GM19395 (cell line): ENCODE measurements at regions not wholly inside any gene's neighbourhood (a gene's known extent, or its start where the extent isn't known, plus 50 kb on each side); places are given as distances from the start of the nearest gene placed in this dataset.
"Not testable (repeated sequence)": the region's sequence is repeated elsewhere in the genome, so short reads cannot be mapped to it uniquely, and the experiment has no call there.

Experiments used
- ATAC-seq: cut with Tn5 transposase; IDR thresholded peaks from one replicate; pipeline ENCODE4 v1.9.1; 2021; ENCODE audit warnings: mild to moderate bottlenecking, moderate library complexity; ENCODE audit not compliant: unreplicated experiment

DNA sequence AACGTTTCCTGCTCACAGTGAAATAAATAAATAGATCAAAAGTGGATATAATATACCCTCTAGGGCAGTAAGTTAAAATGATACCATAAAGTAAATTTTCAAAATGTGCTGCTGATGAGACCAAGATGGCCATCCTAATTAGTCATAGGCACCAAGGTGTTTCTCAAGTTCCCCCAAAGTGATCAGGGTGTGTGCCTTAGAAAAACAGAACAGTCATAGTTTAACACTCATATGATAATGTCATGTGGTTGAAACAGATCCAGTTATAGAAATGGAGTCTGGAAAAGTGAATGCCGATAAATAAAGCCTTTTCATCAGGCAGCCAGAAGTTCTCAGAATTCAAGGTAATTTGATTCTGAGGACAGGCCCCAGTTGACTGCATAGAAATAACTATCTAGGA, 161.5 kb upstream of the CDKN2B start:
- peak; percentile 18 for ATAC-seq

DNA sequence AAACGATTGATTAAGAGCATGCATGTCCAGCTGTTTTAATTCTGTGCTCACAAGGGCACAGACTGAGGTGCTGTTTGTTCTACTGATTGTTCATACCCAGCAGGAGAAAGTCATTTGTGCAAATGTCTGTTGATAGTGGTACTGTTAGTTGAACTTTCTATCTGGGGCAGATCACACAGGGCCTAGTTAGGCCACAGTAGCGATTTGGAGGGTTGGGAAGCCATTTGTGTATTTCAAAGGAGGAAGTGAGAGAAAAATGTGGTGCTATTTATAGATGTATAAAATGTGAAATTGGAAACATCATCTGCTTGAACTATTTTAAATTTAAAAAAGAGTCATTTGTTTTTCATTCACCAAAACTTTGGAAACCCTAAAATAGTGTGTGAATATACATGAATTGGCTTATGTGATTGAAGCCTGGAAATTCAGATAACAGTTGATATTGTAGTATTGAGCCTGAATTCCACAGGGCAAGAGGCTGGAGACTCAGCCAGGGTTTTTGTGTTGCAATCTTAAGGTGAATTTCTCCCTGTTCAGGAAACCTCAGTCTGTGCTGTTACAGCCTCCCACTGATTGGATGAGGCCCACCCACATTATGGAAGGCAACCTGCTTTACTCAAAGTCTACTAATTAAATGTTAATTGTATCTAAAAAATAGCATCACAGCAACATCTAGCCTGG, 162.0 kb upstream of the CDKN2B start:
- peak; percentile 78 for ATAC-seq

DNA sequence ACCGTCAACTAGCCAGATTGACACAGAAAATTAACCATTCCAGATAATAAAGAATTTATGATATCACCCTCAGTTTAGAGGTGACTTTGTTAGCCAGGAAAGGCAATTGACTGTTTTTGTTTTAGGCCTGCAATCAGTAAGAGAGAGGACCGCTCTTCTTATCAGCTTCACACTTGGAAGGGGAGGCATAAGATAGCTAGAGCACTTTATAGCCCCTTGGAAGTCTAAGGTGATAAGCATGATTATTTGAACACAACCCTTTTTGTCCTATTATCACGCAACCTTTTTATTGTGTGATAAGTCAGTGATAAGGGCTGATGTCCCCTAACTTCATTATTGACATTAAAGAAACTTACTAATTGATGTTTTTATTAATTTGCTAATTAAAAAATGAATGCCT, 162.6 kb upstream of the CDKN2B start:
- ATAC-seq: no peak

DNA sequence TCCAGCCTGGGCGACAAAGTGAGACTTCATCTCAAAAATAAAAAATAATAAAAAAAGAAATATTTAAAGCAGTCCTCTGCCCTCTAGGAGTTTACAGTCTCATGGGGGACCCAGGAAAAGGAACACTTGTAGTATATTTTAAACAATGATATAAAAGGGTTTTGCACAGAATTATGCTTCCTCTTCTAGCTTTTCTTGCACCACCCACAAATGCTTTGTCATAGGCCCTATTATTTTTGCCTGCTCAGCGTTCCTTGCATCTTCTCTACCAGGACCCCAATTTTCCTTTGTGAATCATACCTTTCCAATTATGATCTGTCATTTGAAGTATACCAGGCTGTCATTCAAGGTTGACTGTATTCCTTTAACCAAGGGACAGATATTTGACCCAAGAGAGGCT, 164.8 kb upstream of the CDKN2B start:
- ATAC-seq: no peak

DNA sequence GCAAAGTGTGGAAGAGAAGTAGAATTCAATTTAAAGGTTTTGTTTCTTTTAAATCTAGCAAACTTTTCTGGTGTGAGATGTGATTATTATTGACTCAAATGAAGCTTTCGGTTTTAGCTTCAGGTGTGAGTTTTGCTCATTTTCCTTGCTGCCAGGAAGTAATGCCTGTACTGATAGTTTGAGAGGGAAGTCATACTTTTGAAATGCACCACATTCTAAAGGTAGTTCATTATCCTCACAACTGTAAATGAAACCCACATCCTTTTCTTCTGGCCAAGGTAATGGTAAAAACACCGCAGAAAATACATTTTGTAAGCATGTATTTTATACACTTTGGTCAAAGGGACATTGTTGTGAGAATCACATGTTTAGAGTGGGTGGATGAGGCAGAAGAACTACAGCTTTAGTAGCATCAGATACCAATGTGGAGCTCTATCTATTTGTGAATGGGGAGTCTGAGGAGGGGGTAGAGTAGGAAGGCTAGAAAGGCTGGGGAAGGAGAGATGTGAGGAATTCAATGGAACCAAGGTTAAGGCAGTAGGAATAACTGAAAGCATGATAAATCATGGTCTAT, 167.0 kb upstream of the CDKN2B start:
- ATAC-seq: no peak

DNA sequence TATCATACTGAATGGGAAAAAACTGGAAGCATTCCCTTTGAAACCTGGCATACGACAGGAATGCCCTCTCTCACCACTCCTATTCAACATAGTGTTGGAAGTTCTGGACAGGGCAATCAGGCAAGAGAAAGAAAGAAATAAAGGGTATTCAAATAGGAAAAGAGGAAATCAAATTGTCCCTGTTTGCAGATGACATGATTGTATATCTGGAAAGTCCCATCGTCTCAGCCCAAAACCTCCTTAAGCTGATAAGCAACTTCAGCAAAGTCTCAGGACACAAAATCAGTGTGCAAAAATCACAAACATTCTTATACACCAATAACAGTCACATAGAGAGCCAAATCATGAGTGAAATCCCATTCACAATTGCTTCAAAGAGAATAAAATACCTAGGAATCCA, 171.9 kb upstream of the CDKN2B start:
- not testable (repeated sequence) for ATAC-seq

DNA sequence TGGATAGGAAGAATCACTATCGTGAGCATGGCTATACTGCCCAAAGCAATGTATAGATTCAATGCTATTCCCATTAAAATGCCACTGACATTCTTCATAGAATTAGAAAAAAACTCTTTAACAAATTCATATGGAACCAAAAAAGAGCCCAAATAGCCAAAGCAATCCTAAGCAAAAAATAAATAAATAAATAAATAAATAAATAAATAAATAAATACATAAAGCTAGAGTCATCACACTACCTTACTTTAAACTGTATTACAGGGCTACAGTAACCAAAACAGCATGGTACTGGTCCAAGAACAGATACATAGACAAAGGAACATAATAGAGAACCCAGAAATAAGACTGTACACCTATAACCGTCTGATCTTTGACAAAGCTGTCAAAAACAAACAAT, 180.4 kb upstream of the CDKN2B start:
- no peak for ATAC-seq

DNA sequence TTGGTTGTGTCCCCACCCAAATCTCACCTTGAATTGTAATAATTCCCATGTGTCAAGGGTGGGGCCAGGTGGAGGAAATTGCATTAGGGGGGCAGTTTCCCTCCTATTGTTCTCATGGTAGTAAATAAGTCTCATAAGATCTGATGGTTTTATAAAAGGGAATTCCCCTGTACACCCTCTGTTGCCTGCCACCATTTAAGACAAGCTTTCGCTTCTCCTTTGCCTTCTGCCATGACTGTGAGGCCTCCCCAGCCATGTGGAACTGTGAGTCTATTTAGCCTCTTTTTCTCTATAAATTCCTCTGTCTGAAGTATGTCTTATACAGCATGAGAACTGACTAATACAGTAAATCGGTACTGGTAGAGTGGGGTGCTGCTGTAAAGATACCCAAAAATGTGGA, 187.9 kb upstream of the CDKN2B start:
- ATAC-seq: peak; percentile 86

DNA sequence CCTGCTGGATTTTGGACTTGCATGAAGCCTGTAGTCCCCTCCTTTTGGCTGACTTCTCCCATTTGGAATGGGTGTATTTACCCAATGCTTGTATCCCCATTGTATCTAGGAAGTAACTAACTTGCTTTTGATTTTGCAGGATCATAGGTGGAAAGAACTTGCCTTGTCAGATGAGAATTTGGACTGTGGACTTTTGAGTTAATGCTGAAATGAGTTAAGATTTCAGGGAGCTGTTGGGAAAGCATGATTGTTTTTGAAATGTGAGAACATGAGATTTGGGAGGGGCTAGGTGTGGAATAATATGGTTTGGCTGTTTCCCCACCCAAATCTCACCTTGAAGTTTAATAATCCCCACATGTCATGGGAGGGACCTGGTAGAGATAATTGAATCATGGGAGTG, 189.6 kb upstream of the CDKN2B start:
- ATAC-seq: no peak

DNA sequence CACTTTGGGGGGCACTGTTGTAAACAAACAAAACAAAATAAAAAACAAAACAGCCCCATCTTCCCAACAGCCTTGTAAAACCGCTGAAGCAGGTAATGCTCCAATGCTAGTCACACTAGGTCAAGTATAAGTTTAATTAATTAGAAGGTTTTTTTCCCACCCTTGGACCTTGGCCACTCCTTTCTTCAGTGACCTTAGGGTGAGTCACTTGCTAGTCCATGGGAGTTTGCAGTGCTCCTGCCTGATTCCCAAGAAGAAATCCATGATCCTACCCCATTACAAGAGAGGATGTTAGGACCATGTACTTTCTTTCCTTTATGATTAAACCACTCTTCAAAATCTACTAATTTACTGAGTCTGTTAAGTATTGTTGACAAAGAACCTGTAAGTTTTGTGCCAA, 192.2 kb upstream of the CDKN2B start:
- ATAC-seq: no peak

DNA sequence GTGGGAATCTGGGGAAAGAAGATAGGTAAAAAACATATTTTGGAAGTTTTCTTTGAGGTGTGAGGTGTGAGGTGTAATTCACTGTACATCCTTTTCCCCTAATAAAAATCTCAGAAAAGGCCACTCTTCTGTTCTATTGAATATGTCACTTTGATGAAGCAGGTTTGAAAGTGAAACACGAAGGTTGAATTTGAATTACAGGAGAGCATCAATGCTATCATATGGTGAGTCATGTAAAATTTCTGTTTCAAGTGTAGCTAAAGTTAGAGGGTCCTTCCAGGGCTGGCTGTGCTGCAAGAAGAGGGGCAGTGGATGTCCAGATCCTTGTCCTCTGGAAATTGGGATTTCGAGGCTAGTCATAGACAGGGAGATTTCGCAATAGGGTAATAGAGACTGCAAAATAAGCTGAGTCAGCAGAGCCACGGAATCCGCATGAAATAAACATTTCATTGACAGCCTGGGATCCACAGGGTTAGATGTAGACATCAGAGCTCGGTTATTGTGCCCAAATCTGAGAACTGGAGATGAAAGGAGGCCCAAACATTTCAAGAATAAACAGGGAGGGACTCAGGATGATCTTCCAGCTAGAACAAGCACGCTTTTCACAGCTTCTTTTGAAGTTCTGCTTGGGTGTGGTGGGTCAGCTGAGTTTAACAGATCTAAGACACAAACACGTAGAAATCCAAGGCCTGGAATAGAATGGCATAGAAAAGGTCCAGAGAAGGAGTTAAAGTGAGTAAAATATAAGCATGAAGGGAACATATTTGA, 194.4 kb upstream of the CDKN2B start:
- ATAC-seq: no peak

DNA sequence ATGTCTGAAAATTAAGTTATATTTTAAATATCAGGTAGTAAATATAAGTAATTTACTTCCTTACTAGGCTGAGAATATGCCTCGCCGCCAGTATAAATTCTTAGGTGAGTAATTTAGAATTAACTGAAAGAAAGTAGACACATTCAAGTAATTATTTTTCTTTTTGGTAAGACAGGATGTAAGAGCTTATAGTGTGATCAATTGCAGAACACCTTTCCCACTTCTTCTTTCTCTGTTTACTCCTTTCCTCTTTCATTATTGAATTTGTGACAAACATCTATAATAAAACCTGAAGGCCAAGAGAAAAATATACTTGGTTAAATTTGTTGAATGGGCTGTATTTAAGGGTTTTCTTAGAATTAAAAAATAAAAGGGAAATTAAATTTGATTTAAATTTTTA, 195.1 kb upstream of the CDKN2B start:
- no peak for ATAC-seq

DNA sequence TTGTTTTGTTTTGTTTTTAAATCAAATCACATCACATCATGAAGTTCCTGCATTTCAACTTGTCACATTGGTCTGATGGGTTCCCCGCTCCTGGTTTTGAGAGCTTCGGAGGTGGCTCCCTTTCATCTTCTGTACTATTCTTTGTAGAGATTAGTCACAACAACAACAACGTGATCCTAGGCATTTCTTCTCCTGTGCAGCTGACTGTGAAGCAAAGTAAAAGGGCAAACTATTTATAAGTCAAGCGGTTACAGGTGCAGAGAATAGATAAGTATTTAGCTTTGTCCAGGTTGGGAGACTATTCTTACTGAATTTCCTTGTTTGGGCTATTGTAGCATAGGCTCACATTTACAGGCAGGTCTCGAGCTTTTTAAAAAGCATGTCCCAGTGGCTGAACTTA, 197.7 kb upstream of the CDKN2B start:
- no peak for ATAC-seq

DNA sequence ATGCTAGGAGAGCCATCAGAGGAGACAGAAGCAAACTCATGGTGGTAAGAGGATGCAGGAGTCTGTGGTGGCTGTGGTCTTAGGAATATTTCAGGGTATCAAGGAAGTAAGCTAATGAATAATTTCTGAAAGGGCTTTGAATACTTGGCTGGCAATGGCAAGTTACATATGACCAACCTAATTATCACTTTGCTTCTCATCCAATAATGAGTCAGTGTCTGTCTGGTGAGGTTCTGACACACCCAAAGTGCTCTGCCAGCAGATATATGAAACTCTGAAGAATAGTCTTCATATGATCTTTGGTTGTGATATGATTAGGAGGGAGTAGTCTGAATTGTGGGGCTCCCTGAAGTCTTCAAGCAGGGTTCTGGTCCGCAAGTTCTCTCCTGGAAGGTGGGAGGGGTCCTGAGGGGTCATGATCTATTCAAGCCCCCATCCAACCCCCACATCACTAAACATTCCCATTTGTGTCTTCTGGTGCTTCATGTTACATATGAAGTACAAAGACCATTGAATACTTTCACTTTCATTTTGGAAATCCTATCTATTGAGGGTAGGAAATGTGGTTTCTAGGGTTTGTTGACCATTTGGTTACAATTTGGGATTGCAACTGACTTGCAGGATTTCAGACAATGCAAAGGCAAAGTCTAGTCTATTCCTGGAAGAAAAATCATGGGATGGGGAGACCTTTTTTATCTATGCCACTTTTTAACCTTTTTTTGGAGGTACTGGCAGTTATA, 199.9 kb upstream of the CDKN2B start:
- no peak for ATAC-seq

DNA sequence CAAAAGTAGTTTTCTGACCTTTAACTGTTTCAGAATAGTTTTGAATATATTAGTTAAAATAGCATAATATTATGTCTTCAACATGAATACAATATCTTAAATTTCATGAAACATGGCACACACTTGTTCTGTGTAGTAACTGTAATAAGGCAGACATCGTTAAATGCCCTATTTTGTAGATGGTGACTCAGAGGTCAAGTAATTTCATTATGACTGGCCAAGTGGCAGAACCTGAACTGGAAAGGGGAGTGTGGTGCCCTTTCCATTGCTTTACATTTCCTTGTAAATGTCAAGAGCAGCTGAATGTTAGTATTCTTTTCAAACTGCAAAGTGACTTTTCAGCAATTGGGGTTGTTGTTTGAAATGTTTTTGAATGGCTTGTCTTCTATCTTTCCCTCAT, 201.2 kb upstream of the CDKN2B start:
- no peak for ATAC-seq

DNA sequence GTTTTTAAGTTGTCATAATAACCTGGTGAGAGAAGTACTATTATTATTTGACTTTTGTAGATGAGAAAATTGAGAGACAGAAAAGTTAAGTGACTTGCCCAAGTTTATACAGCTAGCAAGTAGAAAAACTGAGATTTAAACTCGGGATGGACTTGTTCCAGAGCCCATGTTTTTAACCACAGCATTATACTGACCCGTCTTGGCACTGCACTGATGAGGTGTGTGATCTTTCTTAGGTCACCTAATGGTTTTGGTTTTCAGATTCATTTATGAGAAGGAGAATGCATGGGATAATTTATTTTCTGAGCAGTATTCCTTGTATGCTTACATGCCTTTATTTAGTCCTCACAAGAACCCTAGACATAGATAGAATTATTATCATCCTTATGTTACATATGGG, 201.8 kb upstream of the CDKN2B start:
- ATAC-seq: no peak

DNA sequence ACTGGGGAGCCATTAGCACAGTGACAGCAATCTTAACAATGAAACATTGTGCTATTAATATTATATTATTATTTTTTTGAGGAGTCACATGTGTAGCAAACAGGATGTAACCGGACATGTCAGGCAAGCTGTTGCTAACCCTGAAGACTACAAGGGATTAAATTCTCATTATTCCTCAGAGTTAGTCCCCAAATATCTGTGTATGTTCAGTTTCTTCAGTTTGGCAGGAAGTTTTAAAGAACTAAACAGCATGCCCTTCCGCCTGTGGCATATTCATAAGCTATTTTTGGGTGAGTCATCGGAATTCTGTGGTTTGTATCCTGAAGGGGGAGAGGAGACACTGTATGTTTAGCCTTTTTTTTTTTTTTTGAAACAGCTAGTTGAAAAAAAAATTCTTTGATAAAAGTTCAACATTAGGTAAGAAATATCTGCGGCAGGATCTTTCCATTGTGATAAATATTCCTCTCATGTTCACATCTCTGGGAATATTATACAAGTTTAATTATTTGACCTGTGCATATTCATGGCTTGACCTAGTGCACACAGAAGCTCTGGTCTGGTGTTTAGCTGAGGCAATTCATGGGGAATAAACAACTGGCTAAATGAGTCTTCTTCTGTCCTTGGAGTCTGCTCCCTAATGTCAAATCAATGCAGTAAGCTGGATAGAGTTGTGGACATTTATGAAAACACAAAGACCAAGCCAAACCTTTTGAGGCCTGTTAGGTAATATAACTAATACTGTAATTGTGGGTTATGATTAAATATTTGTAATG, 202.7 kb upstream of the CDKN2B start:
- no peak for ATAC-seq

DNA sequence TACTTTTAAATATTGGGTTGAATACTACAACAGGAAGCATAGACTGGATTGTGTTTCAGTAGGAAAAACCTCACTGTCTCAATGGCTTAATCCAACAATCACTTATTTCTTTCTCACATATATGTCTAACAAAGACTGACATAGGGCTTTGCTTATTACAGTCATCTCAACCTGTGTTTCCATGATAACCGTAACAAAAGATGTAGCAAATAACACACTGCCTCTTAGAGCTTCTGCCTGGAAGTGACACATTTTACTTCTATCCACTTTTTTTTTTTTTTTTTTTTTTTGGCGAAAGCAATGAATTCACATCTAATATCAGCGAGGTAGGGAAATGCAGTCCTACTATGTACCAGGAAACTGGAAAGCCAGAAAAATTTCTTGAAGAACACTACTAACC, 204.9 kb upstream of the CDKN2B start:
- no peak for ATAC-seq

DNA sequence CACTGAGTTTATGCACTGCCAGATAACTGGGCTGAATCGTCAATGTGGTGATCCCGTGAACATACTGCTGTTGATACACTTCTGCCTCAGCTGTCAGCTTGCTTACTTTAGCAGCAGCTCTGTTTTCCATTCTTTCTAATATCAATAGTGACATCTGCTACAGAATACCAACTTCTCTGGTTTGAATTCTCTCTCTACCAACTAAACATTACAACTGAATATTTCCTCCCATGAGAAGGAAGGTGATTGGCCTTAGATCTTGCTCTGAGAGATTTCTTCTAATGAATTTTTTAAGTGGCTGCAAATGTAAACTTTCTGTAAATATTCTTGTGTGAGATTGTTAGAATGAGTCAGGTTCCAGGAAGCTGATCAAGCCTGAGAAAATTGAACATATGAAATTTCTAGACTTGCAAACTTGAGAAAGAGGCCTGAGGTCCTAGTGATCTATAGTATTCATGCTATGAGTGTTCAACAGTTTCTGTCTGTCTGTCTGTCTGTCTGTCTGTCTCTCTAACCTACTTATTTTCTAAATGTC, 205.5 kb upstream of the CDKN2B start:
- ATAC-seq: no peak

DNA sequence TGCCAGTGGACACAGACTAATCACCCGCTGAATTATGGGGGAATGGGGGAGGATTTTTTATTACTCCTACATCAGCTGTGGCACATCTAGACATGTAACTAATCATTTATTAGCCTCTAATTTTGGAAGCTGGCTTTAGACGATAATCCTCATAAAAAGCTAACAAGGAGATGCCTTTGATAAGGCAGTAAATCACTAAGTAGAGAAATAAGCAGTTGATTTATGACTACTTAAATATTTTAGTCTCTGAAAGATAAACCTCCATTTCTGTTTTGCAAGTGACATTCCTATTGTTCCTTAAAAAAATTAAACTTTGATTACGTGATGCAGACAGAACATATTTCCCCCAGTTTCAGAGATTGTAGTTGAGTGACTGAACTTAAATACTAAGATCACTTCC, 206.4 kb upstream of the CDKN2B start:
- no peak for ATAC-seq

DNA sequence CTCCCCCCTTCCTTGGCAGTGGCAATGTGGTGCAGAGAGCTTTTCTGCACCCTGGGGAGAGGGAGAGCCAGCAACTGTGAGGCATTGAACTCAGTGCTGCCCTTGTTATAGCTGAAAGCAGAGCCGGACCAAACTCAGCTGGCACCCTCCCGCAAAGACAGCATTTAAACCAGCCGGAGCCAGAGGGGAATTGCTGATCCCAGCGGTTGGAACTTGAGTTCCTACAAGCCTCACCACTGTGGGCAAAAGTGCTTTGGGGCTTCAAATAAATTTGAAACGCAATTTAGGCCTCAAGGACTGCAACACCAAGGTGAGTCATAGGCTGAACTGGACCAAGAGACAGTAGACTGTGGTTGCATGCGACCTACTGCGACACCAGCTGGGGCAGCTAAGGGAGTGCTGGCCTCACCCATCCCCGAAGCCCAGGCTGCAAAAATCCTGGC, 207.6 kb upstream of the CDKN2B start:
- ATAC-seq: no peak
